Loucy (cell line): ENCODE measurements at regions not wholly inside any gene's neighbourhood (a gene's known extent, or its start where the extent isn't known, plus 50 kb on each side); places are given as distances from the start of the nearest gene placed in this dataset.

Source experiments
- CTCF ChIP-seq: fragments of 200-600 bp; sonication (generic); conservative IDR thresholded peaks from 2 replicates; pipeline ENCODE4 v1.5.1; 2014; ENCODE audit warnings: mild to moderate bottlenecking, antibody characterized with exemption, low read length
- EZH2phosphoT487 ChIP-seq: fragments of 200-600 bp; IDR thresholded peaks from 2 replicates; pipeline ENCODE4 v1.6.1; 2018; ENCODE audit warnings: antibody characterized with exemption, mild to moderate bottlenecking, moderate library complexity, borderline replicate concordance

- TF ChIP-seq CTCF = no peak
- TF ChIP-seq EZH2phosphoT487 = no peak
These were observed 153.2 kb upstream of the MVB12B start for GRCh38 chr9:126173401-126173800.
